ENCODE measurements at regions not wholly inside any gene's neighbourhood (a gene's known extent, or its start where the extent isn't known, plus 50 kb on each side); places are given as distances from the start of the nearest gene placed in this dataset.

DNA sequence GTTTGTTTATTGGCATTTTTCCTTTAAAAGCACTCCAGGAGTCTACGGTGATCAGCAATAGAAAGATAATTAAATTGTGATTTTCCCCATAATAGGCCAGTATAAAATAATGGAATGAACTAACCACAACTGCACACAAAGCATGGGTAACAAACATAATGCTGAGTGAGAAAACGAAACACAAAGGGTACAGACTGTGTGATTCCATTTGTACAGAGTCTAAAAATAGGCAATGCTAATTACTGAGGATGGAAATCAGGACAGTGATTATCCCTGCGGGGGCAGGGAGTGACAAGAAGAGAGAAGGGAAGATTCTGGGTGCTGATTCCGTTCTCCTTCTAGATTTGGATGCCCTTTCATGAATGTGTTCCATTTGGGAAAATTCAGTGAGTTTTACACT is 478.1 kb downstream of the PREX1 start:
- Mint-ChIP-seq H3K4me3 (ENCODE audit: low read depth) (no peak overlapping the region), H3K9me3 (no peaks in the 10 kb centered on the region), H3K27ac (no peak overlapping the region), H3K4me1 (ENCODE audit: low read depth) (no peaks in the 10 kb centered on the region), H3K27me3 (ENCODE audit: low read depth) (peaks cover 4% of the 10 kb centered on the region), H3K36me3 (ENCODE audit: low read depth) (no peaks in the 10 kb centered on the region)
- intact Hi-C loops (cut with micrococcal nuclease) = no loop called here
- no peak for DNase-seq (ENCODE audit: low spot score)

DNA sequence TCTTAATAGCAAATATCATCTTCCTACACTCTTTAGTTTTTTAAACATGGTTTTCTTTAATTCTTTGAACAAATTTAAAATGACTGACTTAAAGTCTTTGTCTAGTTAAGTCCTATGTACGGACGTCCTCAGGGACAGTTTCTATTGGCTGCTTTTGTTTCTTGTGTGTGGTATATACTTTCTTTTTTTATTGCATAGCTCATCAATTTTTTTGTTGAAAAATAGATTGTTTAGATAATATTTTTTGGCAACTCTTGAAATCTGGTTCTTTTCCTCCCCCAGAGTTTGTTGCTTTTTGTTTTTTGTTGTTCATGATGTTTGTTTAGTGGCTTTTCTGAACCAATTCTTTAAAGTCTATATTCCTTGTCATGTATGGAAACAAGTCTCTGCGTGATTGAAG is 479.8 kb downstream of the PREX1 start:
- DNase-seq (ENCODE audit: low spot score) = no peak
- no peak overlapping the region for H3K27ac Mint-ChIP-seq
- H3K9me3 Mint-ChIP-seq = no peaks in the 10 kb centered on the region
- H3K4me1 Mint-ChIP-seq (ENCODE audit: low read depth) = no peaks in the 10 kb centered on the region
- no peak overlapping the region for H3K4me3 Mint-ChIP-seq (ENCODE audit: low read depth)
- intact Hi-C loops (cut with micrococcal nuclease) = no loop called here
- H3K27me3 Mint-ChIP-seq (ENCODE audit: low read depth) = peaks cover 4% of the 10 kb centered on the region
- no peaks in the 10 kb centered on the region for H3K36me3 Mint-ChIP-seq (ENCODE audit: low read depth)

DNA sequence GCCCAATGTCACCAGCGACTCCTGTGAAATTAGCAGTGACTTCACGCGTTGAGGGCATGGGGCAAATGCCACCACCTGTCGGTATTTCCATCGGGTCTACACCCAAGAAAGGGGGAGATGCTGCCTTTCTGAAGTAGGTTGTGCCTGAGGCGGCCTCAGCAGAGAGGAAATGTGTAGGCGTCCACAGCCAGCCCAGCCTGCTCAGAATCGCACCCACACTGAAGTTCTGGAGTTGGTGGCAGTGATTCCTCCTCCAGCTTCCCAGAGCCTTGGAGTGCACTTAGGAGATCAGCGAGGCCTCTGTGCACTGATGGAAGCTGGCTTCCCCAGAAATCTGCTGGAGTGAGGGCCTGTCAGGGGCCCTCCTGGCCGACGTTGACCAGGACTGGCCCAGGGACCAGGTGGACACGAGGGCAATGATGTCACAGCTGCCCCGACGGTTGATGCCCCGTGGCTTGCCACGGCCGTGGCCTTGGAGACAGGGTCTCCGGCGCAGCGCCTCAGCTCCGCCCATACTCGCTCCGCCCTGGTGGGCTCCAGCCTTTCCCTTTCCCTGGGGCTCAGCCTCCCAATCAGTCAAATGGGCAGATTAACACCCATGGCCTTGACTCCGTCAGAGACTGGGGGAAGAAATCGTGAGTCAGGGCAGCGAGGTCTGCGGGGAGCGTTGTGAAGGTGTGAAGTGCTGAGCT is 484.8 kb downstream of the PREX1 start:
- no peak overlapping the region for H3K4me3 Mint-ChIP-seq (ENCODE audit: low read depth)
- H3K27ac Mint-ChIP-seq = no peak overlapping the region
- H3K9me3 Mint-ChIP-seq = no peaks in the 10 kb centered on the region
- intact Hi-C loops (cut with micrococcal nuclease) = no loop called here
- H3K36me3 Mint-ChIP-seq (ENCODE audit: low read depth) = no peaks in the 10 kb centered on the region
- peaks cover 3% of the 10 kb centered on the region for H3K4me1 Mint-ChIP-seq (ENCODE audit: low read depth)
- H3K27me3 Mint-ChIP-seq (ENCODE audit: low read depth) = no peaks in the 10 kb centered on the region
- DNase-seq (ENCODE audit: low spot score) = no peak

DNA sequence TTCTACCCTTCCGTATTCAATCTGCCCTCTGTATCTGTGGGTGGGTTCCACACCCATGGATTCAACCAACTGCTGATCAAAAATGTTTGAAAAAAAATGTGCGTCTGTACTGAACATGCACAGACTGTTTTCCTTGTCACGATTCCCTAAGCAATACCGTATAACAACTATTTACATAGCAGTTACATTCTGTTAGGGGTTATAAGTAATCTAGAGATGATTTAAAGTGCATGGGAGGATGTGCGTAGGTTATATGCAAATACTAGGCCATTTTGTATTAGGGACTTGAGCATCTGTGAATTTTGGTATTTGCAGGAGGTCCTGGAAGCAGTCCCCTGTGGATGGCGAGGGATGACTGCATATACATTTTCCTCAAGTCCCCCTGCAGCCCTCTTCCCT is 486.9 kb downstream of the PREX1 start:
- Mint-ChIP-seq H3K9me3 (no peaks in the 10 kb centered on the region), H3K27me3 (ENCODE audit: low read depth) (peaks cover 2% of the 10 kb centered on the region), H3K27ac (no peak overlapping the region), H3K4me1 (ENCODE audit: low read depth) (peaks cover 3% of the 10 kb centered on the region), H3K36me3 (ENCODE audit: low read depth) (no peaks in the 10 kb centered on the region), H3K4me3 (ENCODE audit: low read depth) (no peak overlapping the region)
- no peak for DNase-seq (ENCODE audit: low spot score)
- intact Hi-C loops (cut with micrococcal nuclease) = no loop called here

DNA sequence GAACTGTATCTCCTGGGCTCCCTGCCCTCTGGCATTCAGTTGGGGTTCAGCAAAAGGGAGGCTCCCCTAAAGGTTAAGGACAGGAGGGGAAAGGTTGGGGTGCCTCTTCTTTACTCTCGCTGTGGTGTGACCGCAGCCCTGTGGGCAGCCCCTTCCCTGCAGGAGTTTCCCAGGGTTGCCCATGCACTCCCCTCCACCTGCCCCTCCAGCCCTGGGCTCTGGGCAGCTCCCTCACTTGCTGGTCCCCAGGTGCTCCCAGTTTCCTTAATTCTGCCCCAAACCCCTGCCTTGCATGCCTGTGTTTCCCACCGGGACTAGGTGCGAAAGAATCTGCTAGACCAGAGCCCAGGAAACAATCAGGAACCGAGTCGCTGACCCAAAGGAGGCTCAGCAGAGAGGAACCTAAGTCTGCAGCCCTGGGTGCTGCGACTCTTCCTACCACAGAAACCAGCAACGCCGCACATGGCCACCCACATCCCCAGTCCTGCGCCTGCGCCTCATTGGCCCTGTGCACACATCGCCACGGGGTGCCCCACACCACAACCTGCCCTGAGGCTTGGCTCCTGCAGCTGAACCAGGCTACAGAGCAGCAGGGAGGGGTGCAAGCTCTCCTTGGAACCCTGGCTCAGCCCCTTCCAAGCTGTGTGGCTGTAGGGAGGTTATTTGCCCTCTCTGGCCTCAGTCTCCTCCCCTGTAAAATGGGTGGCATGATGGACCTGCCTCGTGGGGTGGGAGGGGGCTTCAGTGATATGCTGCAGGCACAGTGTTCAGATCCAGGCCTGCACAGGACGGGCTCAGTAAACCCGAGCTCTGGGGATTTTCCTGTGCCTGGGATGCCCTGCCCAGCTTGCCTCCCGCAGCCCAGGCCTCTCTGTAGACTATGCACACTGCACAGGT is 487.6 kb downstream of the PREX1 start:
- intact Hi-C loops (cut with micrococcal nuclease) = no loop called here
- no peak for DNase-seq (ENCODE audit: low spot score)
- H3K36me3 Mint-ChIP-seq (ENCODE audit: low read depth) = no peaks in the 10 kb centered on the region
- peaks cover 2% of the 10 kb centered on the region for H3K27me3 Mint-ChIP-seq (ENCODE audit: low read depth)
- H3K27ac Mint-ChIP-seq = no peak overlapping the region
- no peaks in the 10 kb centered on the region for H3K9me3 Mint-ChIP-seq
- peaks cover 3% of the 10 kb centered on the region for H3K4me1 Mint-ChIP-seq (ENCODE audit: low read depth)
- H3K4me3 Mint-ChIP-seq (ENCODE audit: low read depth) = no peak overlapping the region

DNA sequence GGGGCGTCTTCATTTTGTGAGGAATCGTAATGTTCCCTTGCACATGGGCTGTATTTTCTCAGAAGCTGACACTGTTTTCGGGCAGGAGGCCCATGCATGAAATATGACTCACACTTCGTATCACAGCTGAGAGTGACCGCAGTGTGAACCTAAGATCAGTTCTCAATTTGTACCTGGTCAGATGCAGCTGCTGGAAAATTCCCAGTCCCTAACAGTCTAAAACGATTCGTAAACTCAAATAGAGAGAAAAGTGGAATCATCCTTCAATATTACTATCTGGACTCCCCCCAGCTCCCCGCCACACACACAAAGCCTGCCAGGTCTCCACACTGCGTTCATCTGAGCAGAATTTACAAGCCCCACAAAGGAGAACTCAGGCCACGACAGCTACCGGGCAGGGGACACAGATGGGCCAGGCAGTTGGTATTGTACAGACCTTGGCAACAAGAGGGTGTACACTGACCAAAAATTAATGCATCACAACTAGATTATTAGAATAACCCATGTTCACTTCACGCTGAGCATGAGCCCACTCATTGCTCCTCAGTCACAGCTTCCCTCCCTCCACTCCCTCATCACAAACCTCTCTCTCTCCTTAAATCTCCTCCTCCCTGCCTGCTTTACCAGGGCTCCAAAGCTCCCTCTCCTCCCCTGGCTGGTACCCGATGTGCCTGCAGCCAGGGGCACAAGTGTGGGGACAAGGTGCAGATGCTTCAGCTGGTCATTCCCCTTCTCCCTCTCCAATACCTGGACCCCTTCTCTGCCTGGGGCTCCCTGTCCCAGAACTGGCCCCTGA is 488.4 kb downstream of the PREX1 start:
- H3K4me3 Mint-ChIP-seq (ENCODE audit: low read depth) = no peak overlapping the region
- no peaks in the 10 kb centered on the region for H3K36me3 Mint-ChIP-seq (ENCODE audit: low read depth)
- intact Hi-C loops (cut with micrococcal nuclease) = no loop called here
- H3K9me3 Mint-ChIP-seq = no peaks in the 10 kb centered on the region
- peaks cover 2% of the 10 kb centered on the region for H3K27me3 Mint-ChIP-seq (ENCODE audit: low read depth)
- H3K4me1 Mint-ChIP-seq (ENCODE audit: low read depth) = peaks cover 3% of the 10 kb centered on the region
- DNase-seq (ENCODE audit: low spot score) = no peak
- no peak overlapping the region for H3K27ac Mint-ChIP-seq

DNA sequence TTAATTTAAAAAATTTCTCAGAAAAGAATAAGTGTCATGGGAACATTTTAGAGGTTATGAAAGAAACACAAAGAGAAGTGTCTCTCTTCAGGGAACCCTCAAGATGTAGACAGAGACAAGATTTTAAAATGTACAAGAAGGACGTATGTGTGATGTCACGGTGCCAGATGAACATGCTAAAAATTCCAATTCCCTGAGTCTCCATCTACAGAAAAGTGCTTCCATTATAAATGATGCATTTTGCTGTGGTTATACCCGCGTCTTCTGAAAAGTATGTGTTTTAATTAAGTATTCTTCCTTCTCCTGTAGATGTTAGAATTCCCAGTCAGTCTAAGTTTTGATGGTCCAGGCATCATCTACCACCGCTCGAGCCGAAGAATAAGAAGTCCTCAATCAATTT is 489.1 kb downstream of the PREX1 start:
- Mint-ChIP-seq H3K4me3 (ENCODE audit: low read depth) (no peak overlapping the region), H3K9me3 (no peaks in the 10 kb centered on the region), H3K4me1 (ENCODE audit: low read depth) (peaks cover 3% of the 10 kb centered on the region), H3K36me3 (ENCODE audit: low read depth) (no peaks in the 10 kb centered on the region), H3K27me3 (ENCODE audit: low read depth) (peaks cover 2% of the 10 kb centered on the region), H3K27ac (no peak overlapping the region)
- DNase-seq (ENCODE audit: low spot score) = no peak
- intact Hi-C loops (cut with micrococcal nuclease) = no loop called here

DNA sequence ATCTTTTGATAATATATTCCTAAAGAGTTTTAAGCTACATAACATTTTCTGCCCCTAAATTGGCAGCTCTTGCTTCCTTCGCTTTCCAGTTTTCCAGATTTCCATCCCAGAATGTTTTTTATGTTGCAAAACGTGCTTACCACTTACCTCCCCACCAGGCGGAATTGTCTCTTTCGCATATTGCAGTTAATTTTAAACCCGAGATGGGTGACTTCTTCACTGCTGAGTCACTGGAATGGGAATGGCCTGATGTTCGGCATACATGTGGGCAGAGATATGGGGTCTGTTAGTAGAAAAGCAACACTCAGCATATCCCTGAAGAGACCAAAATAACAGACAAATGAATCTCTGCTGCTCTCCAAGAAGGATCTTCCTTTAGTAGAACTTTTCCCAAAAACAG is 491.2 kb downstream of the PREX1 start:
- no peak overlapping the region for H3K4me3 Mint-ChIP-seq (ENCODE audit: low read depth)
- intact Hi-C loops (cut with micrococcal nuclease) = no loop called here
- H3K9me3 Mint-ChIP-seq = no peaks in the 10 kb centered on the region
- peaks cover 3% of the 10 kb centered on the region for H3K4me1 Mint-ChIP-seq (ENCODE audit: low read depth)
- peaks cover 11% of the 10 kb centered on the region for H3K27me3 Mint-ChIP-seq (ENCODE audit: low read depth)
- H3K36me3 Mint-ChIP-seq (ENCODE audit: low read depth) = no peaks in the 10 kb centered on the region
- no peak for DNase-seq (ENCODE audit: low spot score)
- no peak overlapping the region for H3K27ac Mint-ChIP-seq

DNA sequence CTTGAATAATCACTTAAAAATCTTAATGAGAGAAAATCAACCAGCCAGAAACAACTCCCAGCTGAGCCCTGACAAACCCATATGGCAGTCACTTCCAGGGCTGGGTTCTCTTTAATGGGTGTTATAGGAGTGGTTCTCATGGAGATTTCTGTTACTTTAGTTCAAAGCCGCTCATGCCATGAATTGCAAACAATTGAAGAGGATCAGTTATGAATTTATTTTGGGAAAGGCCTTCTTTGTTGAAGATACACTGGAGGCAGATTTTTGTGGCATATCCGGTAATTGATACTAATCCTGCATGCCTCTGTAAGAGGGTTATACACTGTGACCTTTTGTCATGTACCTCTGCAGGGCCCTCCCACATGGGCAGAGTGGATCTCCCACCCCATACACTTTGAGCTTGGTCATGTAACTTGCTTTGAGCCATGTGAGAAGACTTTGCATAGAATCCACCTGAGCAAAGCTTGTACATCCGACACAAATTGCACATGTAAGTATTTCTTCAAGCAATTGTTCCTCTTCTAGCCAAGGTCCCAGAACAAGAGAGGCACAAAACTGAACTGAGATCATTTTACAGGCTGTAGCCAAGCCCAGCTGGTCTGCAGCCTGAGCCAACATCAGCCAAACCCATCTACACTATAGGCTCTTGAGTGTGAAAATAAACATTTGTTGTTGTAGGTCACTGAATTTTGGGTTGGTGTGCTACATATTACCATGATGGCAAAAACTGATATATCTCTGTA is 492.3 kb downstream of the PREX1 start:
- H3K27me3 Mint-ChIP-seq (ENCODE audit: low read depth) = peaks cover 15% of the 10 kb centered on the region
- no peaks in the 10 kb centered on the region for H3K4me1 Mint-ChIP-seq (ENCODE audit: low read depth)
- H3K27ac Mint-ChIP-seq = no peak overlapping the region
- no peak overlapping the region for H3K4me3 Mint-ChIP-seq (ENCODE audit: low read depth)
- no peaks in the 10 kb centered on the region for H3K9me3 Mint-ChIP-seq
- no peak for DNase-seq (ENCODE audit: low spot score)
- intact Hi-C loops (cut with micrococcal nuclease) = no loop called here
- no peaks in the 10 kb centered on the region for H3K36me3 Mint-ChIP-seq (ENCODE audit: low read depth)

DNA sequence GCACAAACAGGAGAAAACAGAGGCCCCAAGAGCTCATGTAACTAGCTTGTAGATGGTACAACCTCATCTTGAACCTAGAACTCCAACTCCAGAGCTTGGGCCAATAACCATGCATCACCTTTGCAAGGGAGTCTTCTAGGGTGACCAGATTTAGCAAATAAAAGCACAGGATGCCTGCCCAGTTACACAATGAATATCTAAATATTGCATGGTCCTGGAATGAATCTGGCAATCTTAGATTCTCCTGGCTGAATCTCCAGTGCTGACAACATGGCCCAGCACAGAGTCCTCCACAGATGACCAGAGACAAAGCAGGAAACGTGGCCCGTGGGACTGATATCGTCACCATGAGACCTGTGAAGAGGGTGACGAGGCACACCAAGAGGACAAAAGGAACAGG is 494.1 kb downstream of the PREX1 start:
- H3K27ac Mint-ChIP-seq = no peak overlapping the region
- no peak for DNase-seq (ENCODE audit: low spot score)
- H3K4me1 Mint-ChIP-seq (ENCODE audit: low read depth) = no peaks in the 10 kb centered on the region
- no peaks in the 10 kb centered on the region for H3K9me3 Mint-ChIP-seq
- H3K4me3 Mint-ChIP-seq (ENCODE audit: low read depth) = no peak overlapping the region
- no peaks in the 10 kb centered on the region for H3K36me3 Mint-ChIP-seq (ENCODE audit: low read depth)
- intact Hi-C loops (cut with micrococcal nuclease) = no loop called here
- peaks cover 15% of the 10 kb centered on the region for H3K27me3 Mint-ChIP-seq (ENCODE audit: low read depth)

DNA sequence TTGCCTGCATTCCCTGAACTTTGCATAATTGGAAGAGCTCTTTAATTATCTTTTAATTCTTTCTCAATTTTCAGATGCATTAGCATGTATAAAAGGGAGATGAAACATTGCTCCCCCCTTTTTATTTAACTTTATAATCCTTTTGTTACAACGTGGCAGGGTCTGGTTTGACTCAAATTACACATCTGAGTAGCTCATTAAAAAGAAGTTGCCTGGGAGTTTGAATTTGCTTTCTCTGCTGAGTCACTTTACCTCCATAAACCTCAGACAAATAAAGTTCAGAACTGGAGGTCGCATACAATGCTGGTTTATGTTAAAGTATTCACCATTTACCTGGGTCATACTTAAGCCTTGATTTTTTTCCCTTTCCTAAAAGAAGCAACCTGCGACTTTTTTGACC is 495.2 kb downstream of the PREX1 start:
- DNase-seq (ENCODE audit: low spot score) = no peak
- H3K27ac Mint-ChIP-seq = no peak overlapping the region
- H3K4me3 Mint-ChIP-seq (ENCODE audit: low read depth) = no peak overlapping the region
- H3K4me1 Mint-ChIP-seq (ENCODE audit: low read depth) = no peaks in the 10 kb centered on the region
- no peaks in the 10 kb centered on the region for H3K9me3 Mint-ChIP-seq
- intact Hi-C loops (cut with micrococcal nuclease) = no loop called here
- H3K27me3 Mint-ChIP-seq (ENCODE audit: low read depth) = peaks cover 15% of the 10 kb centered on the region
- no peaks in the 10 kb centered on the region for H3K36me3 Mint-ChIP-seq (ENCODE audit: low read depth)

DNA sequence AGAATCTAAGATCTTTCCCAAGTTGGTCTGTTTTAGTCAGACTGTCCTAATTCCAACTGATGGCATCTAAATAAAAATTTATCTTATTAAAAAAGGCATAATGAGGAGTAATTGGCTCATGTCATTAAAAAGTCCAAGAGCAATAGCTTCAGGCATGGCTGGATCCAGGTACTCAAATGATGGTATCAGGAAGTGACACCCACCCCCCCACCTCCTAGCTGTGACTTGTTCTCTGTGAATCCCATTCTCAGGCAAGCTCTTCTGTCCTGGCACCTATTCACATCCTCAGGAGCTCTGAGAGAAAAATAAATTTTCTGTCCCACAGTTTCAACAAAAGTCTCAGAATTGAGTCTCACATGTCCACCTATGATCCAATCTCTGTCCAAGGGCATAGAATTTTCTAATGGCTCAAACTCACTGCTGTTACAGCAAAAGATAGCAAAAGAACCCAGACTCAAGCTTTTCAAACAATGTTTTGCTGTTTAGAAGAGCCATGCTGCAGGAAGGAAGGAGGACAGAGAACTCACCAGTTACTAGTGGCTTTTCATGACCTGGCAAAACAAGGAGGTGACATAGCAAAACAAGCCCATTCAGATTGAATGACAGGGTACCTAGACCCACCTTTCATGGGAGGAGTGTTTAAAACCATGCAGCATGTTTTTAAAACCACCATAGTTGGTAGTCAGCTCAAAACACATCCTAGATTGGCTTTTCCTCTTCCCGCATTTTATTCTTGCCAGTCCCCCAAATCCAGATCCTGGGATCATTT is 496.1 kb downstream of the PREX1 start:
- intact Hi-C loops (cut with micrococcal nuclease) = no loop called here
- Mint-ChIP-seq H3K4me3 (ENCODE audit: low read depth) (no peak overlapping the region), H3K36me3 (ENCODE audit: low read depth) (no peaks in the 10 kb centered on the region), H3K9me3 (no peaks in the 10 kb centered on the region), H3K27me3 (ENCODE audit: low read depth) (peaks cover 13% of the 10 kb centered on the region), H3K4me1 (ENCODE audit: low read depth) (no peaks in the 10 kb centered on the region), H3K27ac (no peak overlapping the region)
- DNase-seq (ENCODE audit: low spot score) = no peak
